Spleen (tissue), 11 donors: ENCODE measurements at regions not wholly inside any gene's neighbourhood (a gene's known extent, or its start where the extent isn't known, plus 50 kb on each side); places are given as distances from the start of the nearest gene placed in this dataset.
"Not testable (repeated sequence)": the region's sequence is repeated elsewhere in the genome, so short reads cannot be mapped to it uniquely, and the experiment has no call there.

Experiments
- DNase-seq: peaks from one replicate; pipeline ENCODE4 v3.0.0-alpha.2; 2020
- H3K27ac ChIP-seq, 8 donors: fragments of 200-600 bp; sonication (generic) in 7 of 8; 1 replicate in 4 of 8; 2 replicates in 4 of 8; pipeline versions ENCODE4 v1.5.0 to v1.8.0; 2016 to 2021; ENCODE audit warnings: inconsistent platforms in 4 of 8, mild to moderate bottlenecking in 4 of 8, moderate library complexity in 1 of 8
- H3K27me3 ChIP-seq, 7 donors: fragments of 200-600 bp; sonication (generic) in 6 of 7; replicated peaks in 1 of 7; 1 replicate in 4 of 7; 2 replicates in 3 of 7; pipeline versions ENCODE4 v1.5.0 to v1.8.0; 2016 to 2021; ENCODE audit warnings: inconsistent platforms in 3 of 7, mild to moderate bottlenecking in 1 of 7
- H3K36me3 ChIP-seq, 6 donors: fragments of 200-600 bp; sonication (generic) in 5 of 6; 1 replicate in 4 of 6; 2 replicates in 2 of 6; pipeline versions ENCODE4 v1.5.0 to v1.8.0; 2016 to 2021; ENCODE audit warnings: inconsistent platforms in 2 of 6
- H3K4me1 ChIP-seq, 6 donors: fragments of 200-600 bp; sonication (generic) in 5 of 6; 1 replicate in 3 of 6; 2 replicates in 3 of 6; pipeline versions ENCODE4 v1.5.0 to v1.8.0; 2016 to 2021; ENCODE audit warnings: inconsistent platforms in 3 of 6
- H3K4me3 ChIP-seq, 8 donors: fragments of 200-600 bp; sonication (generic) in 7 of 8; 1 replicate in 4 of 8; 2 replicates in 4 of 8; pipeline versions ENCODE4 v1.5.0 to v1.8.0; 2016 to 2021; ENCODE audit warnings: inconsistent platforms in 4 of 8, mild to moderate bottlenecking in 4 of 8, moderate library complexity in 2 of 8
- H3K9me3 ChIP-seq, 8 donors: fragments of 200-600 bp; sonication (generic) in 7 of 8; 1 replicate in 4 of 8; 2 replicates in 4 of 8; pipeline versions ENCODE4 v1.5.0 to v1.8.0; 2016 to 2021; ENCODE audit warnings: inconsistent platforms in 4 of 8
- POLR2A ChIP-seq, 3 donors: fragments of 450-650 bp; IDR thresholded peaks; one replicate each; pipeline ENCODE4 v1.5.1; 2017; ENCODE audit warnings: antibody characterized with exemption in 3 of 3, mild to moderate bottlenecking in 1 of 3
- POLR2AphosphoS5 ChIP-seq, 3 donors: sonication (generic); formaldehyde crosslinking; IDR thresholded peaks; one replicate each; pipeline ENCODE4 v1.5.1; 2017; ENCODE audit warnings: antibody characterized with exemption in 3 of 3
- WGBS, 5 donors: extraction: QIAGEN DNeasy Blood & Tissue Kit in 3 of 5; methylation state at CpG; one replicate each; pipeline versions ENCODE4 v1.1.5 to v1.1.7; 2013 to 2018; 5-methylcytosine and 5-hydroxymethylcytosine counted together
- intact Hi-C: fragments of 100-400 bp; cut with DNase I; formaldehyde crosslinking; loops from one replicate; pipeline ENCODE4 v1.15.0; 2023; ENCODE audit warnings: low total_unique reads
- TF ChIP-seq, protein P1 (sequence below), 11 experiments: fragments of 200-600 bp in 7 of 11; fragments of 450-650 bp in 4 of 11; sonication (generic) in 4 of 11; IDR thresholded peaks in 8 of 11; conservative IDR thresholded peaks in 3 of 11; 1 replicate in 7 of 11; 2 replicates in 4 of 11; pipeline versions ENCODE4 v1.4.0 to v1.8.0; 2016 to 2021; ENCODE audit warnings: antibody characterized with exemption in 11 of 11, inconsistent platforms in 4 of 11, mild to moderate bottlenecking in 1 of 11
- donor health status: healthy with polysubstance abuse.
- donor health status: DM: no; HTN: no; CAD: no; lungs with moderate emphysema.
- donor health status: DM: no; HTN: no; CAD: no.
- donor health status: Bipolar disorder and iron deficiency.
- donor health status: healthy.
- donor health status: DM: no; HTN: no; CAD: no.
- donor health status: DM: yes; HTN: yes; CAD: no.

DNA sequence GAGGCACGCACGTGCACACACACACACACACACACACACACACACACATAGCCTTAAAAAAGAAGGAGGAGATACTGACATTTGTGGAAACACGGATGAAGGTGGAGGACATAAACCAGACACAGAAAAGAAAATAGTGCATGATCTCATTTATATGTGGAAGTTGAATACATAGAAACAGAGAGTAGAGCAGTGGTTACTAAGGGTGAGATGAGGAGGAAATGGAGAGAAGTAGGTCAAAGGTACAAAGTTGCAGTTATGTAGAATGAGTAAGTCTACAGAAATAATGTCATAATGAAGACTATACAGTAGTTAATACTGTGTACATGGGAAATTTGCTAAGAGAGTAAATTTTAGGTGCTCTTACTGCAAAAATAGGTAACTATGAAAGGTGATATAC, 412.2 kb upstream of the CDH9 start:
- intact Hi-C loops = no loop called here

DNA sequence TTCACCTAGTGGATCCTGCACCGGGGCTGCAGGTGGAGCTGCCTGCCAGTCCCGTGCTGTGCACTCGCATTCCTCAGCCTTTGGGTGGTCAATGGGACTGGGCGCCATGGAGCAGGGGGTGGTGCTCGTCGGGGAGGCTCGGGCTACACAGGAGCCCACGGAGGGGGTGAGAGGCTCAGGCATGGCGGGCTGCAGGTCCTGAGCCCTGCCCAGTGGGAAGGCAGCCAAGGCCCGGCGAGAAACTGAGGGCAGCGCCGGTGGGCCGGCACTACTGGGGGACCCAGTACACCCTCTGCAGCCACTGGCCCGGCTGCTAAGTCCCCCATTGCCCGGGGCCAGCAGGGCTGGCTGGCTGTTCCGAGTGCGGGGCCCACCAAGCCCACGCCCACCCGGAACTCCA, 401.0 kb upstream of the CDH9 start:
- peak; percentile 20 for DNase-seq
- H3K9me3 ChIP-seq = peaks cover 0 to 20% (median 9%) of the 10 kb centered on the region in 8 donors
- H3K27ac ChIP-seq, H3K4me3 ChIP-seq, H3K4me1 ChIP-seq, intact Hi-C loops, H3K36me3 ChIP-seq, H3K27me3 ChIP-seq: not testable (repeated sequence)
- 81 to 91% (median 87%) methylated on average over 9 to 20 of the region's 20 CpGs for WGBS, 5 donors

More for the DNA sequence above, 412.2 kb upstream of the CDH9 start:
- WGBS, 5 donors = 80 to 92% (median 86%) methylated on average over 3 of the region's 3 CpGs
- no peak overlapping the region for H3K4me3 ChIP-seq
- H3K36me3 ChIP-seq = no peaks in the 10 kb centered on the region
- TF ChIP-seq POLR2AphosphoS5 (IDR thresholded peaks at IDR 0.05) = no peak
- H3K4me1 ChIP-seq = no peaks in the 10 kb centered on the region
- no peak overlapping the region for H3K27ac ChIP-seq
- peaks cover 0 to 20% (median 9%) of the 10 kb centered on the region in 8 donors for H3K9me3 ChIP-seq
- H3K27me3 ChIP-seq = no peaks in the 10 kb centered on the region
- DNase-seq = no peak

DNA sequence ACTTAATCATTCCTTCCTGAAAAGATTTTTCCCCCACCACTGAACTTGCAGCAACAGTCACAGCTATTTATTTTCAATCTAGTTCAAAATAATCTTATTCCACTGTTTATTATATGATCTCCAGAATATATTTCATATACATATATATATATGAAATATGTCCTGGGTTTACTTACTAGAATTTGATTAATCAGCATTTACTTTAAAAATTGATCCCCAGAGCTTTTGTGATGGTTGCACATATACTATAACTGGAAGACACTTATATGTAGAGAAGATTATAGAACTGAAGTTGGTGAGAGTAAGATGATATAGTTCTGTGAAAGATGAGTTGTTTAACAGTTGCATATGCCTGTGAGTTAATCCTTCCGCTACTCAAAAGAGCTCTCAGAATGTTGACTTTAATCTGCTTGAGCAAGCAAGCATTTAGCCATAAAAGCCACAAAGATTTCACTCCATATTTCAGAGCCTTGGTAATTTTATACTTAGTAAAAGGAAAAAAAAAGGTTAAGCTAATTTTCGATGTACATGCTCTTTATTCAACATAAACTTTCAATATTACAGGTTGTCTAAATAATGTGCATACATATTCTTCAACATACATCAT, 399.3 kb upstream of the CDH9 start:
- intact Hi-C loops = no loop called here
- Histone ChIP-seq H3K27ac (no peak overlapping the region), H3K36me3 (no peaks in the 10 kb centered on the region), H3K4me3 (no peak overlapping the region), H3K27me3 (no peaks in the 10 kb centered on the region), H3K9me3 (peaks cover 0 to 22% (median 4%) of the 10 kb centered on the region in 8 donors), H3K4me1 (no peaks in the 10 kb centered on the region)
- TF ChIP-seq POLR2AphosphoS5 (IDR thresholded peaks at IDR 0.05) = no peak
- TF ChIP-seq, protein P1, sequence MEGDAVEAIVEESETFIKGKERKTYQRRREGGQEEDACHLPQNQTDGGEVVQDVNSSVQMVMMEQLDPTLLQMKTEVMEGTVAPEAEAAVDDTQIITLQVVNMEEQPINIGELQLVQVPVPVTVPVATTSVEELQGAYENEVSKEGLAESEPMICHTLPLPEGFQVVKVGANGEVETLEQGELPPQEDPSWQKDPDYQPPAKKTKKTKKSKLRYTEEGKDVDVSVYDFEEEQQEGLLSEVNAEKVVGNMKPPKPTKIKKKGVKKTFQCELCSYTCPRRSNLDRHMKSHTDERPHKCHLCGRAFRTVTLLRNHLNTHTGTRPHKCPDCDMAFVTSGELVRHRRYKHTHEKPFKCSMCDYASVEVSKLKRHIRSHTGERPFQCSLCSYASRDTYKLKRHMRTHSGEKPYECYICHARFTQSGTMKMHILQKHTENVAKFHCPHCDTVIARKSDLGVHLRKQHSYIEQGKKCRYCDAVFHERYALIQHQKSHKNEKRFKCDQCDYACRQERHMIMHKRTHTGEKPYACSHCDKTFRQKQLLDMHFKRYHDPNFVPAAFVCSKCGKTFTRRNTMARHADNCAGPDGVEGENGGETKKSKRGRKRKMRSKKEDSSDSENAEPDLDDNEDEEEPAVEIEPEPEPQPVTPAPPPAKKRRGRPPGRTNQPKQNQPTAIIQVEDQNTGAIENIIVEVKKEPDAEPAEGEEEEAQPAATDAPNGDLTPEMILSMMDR (IDR thresholded peaks at IDR 0.05 in 8 of 11, conservative IDR thresholded peaks at IDR 0.05 in 3 of 11) = no peak
- no peak for TF ChIP-seq POLR2A (IDR thresholded peaks at IDR 0.05)
- WGBS, 5 donors = 73 to 85% (median 81%) methylated on average over 2 of the region's 2 CpGs
- DNase-seq = no peak

DNA sequence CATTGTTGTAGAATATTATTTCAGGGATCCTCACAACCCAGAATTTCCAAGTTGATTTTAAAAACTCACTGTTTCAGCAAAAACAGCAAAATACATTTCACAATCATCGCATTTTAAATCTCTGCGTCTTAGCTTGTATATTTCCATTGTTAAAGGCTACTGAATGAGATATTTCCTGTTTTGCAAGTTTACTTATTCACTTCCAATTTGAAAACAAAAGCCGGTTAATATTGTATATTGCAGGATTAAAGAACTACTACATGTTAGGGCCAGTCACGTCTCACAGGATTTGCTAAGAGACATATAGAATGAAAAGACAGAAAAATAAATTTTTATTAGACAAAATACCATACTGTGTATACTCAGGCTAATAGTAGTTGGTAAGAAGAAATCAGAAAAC, 395.9 kb upstream of the CDH9 start:
- TF ChIP-seq POLR2AphosphoS5 (IDR thresholded peaks at IDR 0.05) (no peak), POLR2A (IDR thresholded peaks at IDR 0.05) (no peak)
- TF ChIP-seq, protein P1 (IDR thresholded peaks at IDR 0.05 in 8 of 11, conservative IDR thresholded peaks at IDR 0.05 in 3 of 11) = no peak
- intact Hi-C loops = no loop called here
- H3K4me3 ChIP-seq = no peak overlapping the region
- peaks cover 0 to 24% (median 7%) of the 10 kb centered on the region in 8 donors for H3K9me3 ChIP-seq
- H3K27ac ChIP-seq = no peak overlapping the region
- H3K4me1 ChIP-seq = no peaks in the 10 kb centered on the region
- no peak for DNase-seq
- no peaks in the 10 kb centered on the region for H3K36me3 ChIP-seq
- no peaks in the 10 kb centered on the region for H3K27me3 ChIP-seq
- 73 to 87% (median 85%) methylated on average over 4 of the region's 4 CpGs for WGBS, 5 donors

DNA sequence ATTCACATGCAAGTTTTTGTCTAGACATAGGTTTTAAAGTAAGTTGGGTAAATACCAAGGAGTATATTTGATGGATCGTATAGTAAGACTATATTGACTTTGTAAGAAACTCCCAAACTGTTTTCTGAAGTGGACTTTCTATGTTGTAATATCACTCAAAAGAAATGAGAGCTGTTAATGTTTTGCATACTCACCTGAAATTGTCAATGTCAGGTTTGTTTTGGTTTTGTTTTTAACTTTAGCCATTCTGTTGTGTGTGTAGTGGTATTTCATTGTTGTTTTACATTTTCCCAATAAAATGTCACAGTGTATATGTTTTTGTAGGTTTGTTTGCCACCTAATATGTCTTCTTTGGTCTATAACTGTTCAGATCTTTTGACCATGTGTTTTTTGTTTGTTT, 375.7 kb upstream of the CDH9 start:
- 80 to 94% (median 91%) methylated on average over 1 of the region's 1 CpG for WGBS, 5 donors
- no peaks in the 10 kb centered on the region for H3K36me3 ChIP-seq
- TF ChIP-seq, protein P1 (IDR thresholded peaks at IDR 0.05 in 8 of 11, conservative IDR thresholded peaks at IDR 0.05 in 3 of 11) = no peak
- TF ChIP-seq POLR2AphosphoS5 (IDR thresholded peaks at IDR 0.05) = no peak
- no peak for TF ChIP-seq POLR2A (IDR thresholded peaks at IDR 0.05)
- H3K9me3 ChIP-seq = peaks cover 0 to 24% (median 1%) of the 10 kb centered on the region in 8 donors
- H3K27me3 ChIP-seq = no peaks in the 10 kb centered on the region
- no peak for DNase-seq
- intact Hi-C loops = no loop called here
- H3K4me3 ChIP-seq = no peak overlapping the region
- no peaks in the 10 kb centered on the region for H3K4me1 ChIP-seq
- H3K27ac ChIP-seq = no peak overlapping the region
